SU-DHL-6 (cell line): ENCODE measurements at regions not wholly inside any gene's neighbourhood (a gene's known extent, or its start where the extent isn't known, plus 50 kb on each side); places are given as distances from the start of the nearest gene placed in this dataset.

Source experiments
- H2AFZ ChIP-seq: fragments of 200-600 bp; sonication (generic); 2 replicates; pipeline ENCODE4 v1.6.1; 2014; ENCODE audit warnings: low read depth, mild to moderate bottlenecking, moderate library complexity, mixed read lengths, antibody characterized with exemption, low read length; ENCODE audit not compliant: severe bottlenecking
- H3F3A ChIP-seq: fragments of 200-600 bp; shearing (Covaris generic); 2 replicates; pipeline ENCODE4 v1.6.0; 2016; ENCODE audit warnings: antibody characterized with exemption, mild to moderate bottlenecking; ENCODE audit not compliant: insufficient read depth
- H3K27ac ChIP-seq: fragments of 200-600 bp; sonication (generic); 2 replicates; pipeline ENCODE4 v1.5.1; 2016; ENCODE audit warnings: low read depth, mild to moderate bottlenecking, low read length, moderate library complexity, mixed read lengths
- H3K27me3 ChIP-seq: fragments of 200-600 bp; sonication (generic), shearing (Covaris generic); 2 replicates; pipeline ENCODE4 v1.6.0; 2014; ENCODE audit warnings: mild to moderate bottlenecking, low read length
- H3K36me3 ChIP-seq: fragments of 200-600 bp; sonication (generic); 2 replicates; pipeline ENCODE4 v1.6.1; 2014; ENCODE audit warnings: mild to moderate bottlenecking, low read length, mixed read lengths
- H3K4me2 ChIP-seq: fragments of 300-600, 200-600 bp; shearing (Covaris generic), sonication (generic); 2 replicates; pipeline ENCODE4 v1.6.0; 2014; ENCODE audit warnings: low read length, low read depth, mild to moderate bottlenecking; ENCODE audit not compliant: poor library complexity, severe bottlenecking
- H3K4me3 ChIP-seq: fragments of 200-600 bp; sonication (generic); 2 replicates; pipeline ENCODE4 v1.5.1; 2014; ENCODE audit warnings: antibody characterized with exemption, low read length, mild to moderate bottlenecking, mixed read lengths; ENCODE audit not compliant: insufficient read depth, poor library complexity, severe bottlenecking
- H3K79me2 ChIP-seq: fragments of 200-600 bp; sonication (generic); 2 replicates; pipeline ENCODE4 v1.6.1; 2014; ENCODE audit warnings: mild to moderate bottlenecking, low read length, moderate library complexity; ENCODE audit not compliant: insufficient read depth
- H3K9ac ChIP-seq: fragments of 200-600 bp; sonication (generic); 2 replicates; pipeline ENCODE4 v1.7.0; 2014; ENCODE audit warnings: mild to moderate bottlenecking, low read length
- H3K9me2 ChIP-seq: fragments of 200-600 bp; sonication (generic); replicated peaks from 2 replicates; pipeline ENCODE4 v1.6.1; 2014; ENCODE audit warnings: low read length; ENCODE audit not compliant: insufficient read depth
- H3K9me3 ChIP-seq: fragments of 200-600 bp; sonication (generic); 2 replicates; pipeline ENCODE4 v1.6.1; 2014; ENCODE audit warnings: low read length, mixed read lengths; ENCODE audit not compliant: insufficient read depth
- H4K20me1 ChIP-seq: fragments of 200-600 bp; sonication (generic); 2 replicates; pipeline ENCODE4 v1.6.1; 2014; ENCODE audit warnings: low read depth, mild to moderate bottlenecking, antibody characterized with exemption, low read length, moderate library complexity, mixed read lengths
- EZH2phosphoT487 ChIP-seq: fragments of 200-600 bp; sonication (generic), shearing (Covaris generic); conservative IDR thresholded peaks from 2 replicates; pipeline ENCODE4 v1.6.1; 2018; ENCODE audit warnings: mild to moderate bottlenecking, antibody characterized with exemption, low read length, moderate library complexity, mixed read lengths
- TF ChIP-seq, protein P1 (sequence below): fragments of 200-600 bp; sonication (generic); IDR thresholded peaks from one replicate; pipeline ENCODE4 v1.5.1; 2017; ENCODE audit warnings: antibody characterized with exemption, mild to moderate bottlenecking, low read length, moderate library complexity; ENCODE audit not compliant: insufficient read depth, poor library complexity, severe bottlenecking

GRCh38 chr1:157234705-157235273 lies 96.6 kb upstream of the ETV3 start:
- H3K36me3 ChIP-seq: no peaks in the 10 kb centered on the region
- no peak overlapping the region for H3K4me2 ChIP-seq
- H3K27ac ChIP-seq: no peak overlapping the region
- H3K9ac ChIP-seq: no peak overlapping the region
- H2AFZ ChIP-seq: no peak overlapping the region
- no peaks in the 10 kb centered on the region for H3K27me3 ChIP-seq
- H3K9me2 ChIP-seq: no peaks in the 10 kb centered on the region
- no peak overlapping the region for H3K4me3 ChIP-seq
- H4K20me1 ChIP-seq: no peaks in the 10 kb centered on the region
- TF ChIP-seq EZH2phosphoT487: no peak
- TF ChIP-seq, protein P1, sequence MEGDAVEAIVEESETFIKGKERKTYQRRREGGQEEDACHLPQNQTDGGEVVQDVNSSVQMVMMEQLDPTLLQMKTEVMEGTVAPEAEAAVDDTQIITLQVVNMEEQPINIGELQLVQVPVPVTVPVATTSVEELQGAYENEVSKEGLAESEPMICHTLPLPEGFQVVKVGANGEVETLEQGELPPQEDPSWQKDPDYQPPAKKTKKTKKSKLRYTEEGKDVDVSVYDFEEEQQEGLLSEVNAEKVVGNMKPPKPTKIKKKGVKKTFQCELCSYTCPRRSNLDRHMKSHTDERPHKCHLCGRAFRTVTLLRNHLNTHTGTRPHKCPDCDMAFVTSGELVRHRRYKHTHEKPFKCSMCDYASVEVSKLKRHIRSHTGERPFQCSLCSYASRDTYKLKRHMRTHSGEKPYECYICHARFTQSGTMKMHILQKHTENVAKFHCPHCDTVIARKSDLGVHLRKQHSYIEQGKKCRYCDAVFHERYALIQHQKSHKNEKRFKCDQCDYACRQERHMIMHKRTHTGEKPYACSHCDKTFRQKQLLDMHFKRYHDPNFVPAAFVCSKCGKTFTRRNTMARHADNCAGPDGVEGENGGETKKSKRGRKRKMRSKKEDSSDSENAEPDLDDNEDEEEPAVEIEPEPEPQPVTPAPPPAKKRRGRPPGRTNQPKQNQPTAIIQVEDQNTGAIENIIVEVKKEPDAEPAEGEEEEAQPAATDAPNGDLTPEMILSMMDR: no peak
- H3F3A ChIP-seq: no peaks in the 10 kb centered on the region
- no peaks in the 10 kb centered on the region for H3K79me2 ChIP-seq
- no peaks in the 10 kb centered on the region for H3K9me3 ChIP-seq

DNA sequence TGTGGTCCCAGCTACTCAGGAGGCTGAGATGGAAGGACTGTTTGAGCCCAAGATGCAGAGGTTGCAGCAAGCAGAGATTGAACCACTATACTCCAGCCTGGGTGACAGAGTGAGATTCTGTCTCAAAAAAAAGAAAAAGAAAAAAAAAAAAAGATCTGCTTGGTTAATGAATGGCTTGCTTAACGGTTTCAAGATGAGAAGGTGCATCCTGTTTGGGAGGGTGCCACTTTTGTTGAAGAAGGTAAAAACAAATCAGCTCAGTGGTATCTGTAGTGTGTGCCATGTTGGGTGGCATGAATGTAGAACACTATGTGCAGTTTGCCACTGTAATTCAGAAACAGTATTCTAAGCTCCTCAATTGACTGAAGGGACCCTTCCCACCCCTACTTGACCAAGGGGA lies 94.9 kb upstream of the ETV3 start:
- H3K9me3 ChIP-seq: no peaks in the 10 kb centered on the region
- no peaks in the 10 kb centered on the region for H3K9me2 ChIP-seq
- no peaks in the 10 kb centered on the region for H3K27me3 ChIP-seq
- H3K36me3 ChIP-seq: no peaks in the 10 kb centered on the region
- H3K27ac ChIP-seq: no peak overlapping the region
- H3K79me2 ChIP-seq: no peaks in the 10 kb centered on the region
- H4K20me1 ChIP-seq: no peaks in the 10 kb centered on the region
- no peaks in the 10 kb centered on the region for H3F3A ChIP-seq
- H3K4me3 ChIP-seq: no peak overlapping the region
- H3K9ac ChIP-seq: no peak overlapping the region
- no peak overlapping the region for H3K4me2 ChIP-seq
- no peak overlapping the region for H2AFZ ChIP-seq
- TF ChIP-seq, protein P1: no peak
- no peak for TF ChIP-seq EZH2phosphoT487

DNA sequence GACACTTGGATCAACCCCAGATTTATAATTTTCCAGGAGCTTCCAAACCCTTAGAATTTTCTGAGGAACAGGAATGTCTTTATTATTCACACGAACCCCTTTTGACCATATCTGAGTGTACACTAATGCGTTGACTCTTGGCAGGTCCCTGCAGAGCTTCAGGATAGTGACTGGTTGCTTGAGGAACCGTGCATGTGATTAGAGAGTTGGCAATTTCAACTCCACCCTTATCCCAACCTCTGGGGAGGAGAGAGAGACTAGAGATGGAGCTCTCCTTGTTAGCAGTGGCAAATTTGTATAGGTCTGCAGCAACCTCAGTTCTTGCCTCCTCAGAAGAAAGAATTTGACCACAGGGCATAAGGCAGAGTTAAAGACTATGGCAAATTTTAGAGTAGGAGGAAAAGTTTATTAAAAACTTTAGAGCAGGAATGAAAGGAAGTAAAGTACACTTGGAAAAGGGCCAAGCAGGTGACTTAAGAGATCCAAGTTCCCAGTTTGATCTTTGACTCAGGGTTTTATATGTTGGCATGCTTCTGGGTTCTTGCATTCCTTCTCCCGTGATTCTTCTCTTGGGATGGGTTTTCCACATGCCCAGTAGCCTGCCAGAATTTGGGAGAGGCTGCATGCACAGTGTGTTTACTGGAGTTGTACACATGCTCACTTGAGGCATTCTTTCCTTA lies 93.8 kb upstream of the ETV3 start:
- Histone ChIP-seq H3K36me3 (no peaks in the 10 kb centered on the region), H3K9me2 (no peaks in the 10 kb centered on the region), H3K27ac (no peak overlapping the region), H3K4me3 (no peak overlapping the region), H2AFZ (no peak overlapping the region), H3F3A (no peaks in the 10 kb centered on the region), H3K27me3 (no peaks in the 10 kb centered on the region), H4K20me1 (no peaks in the 10 kb centered on the region), H3K4me2 (no peak overlapping the region), H3K9ac (no peak overlapping the region), H3K9me3 (no peaks in the 10 kb centered on the region), H3K79me2 (no peaks in the 10 kb centered on the region)
- TF ChIP-seq, protein P1: no peak
- no peak for TF ChIP-seq EZH2phosphoT487
